CD1c-positive myeloid dendritic cell (primary cell): ENCODE measurements at regions not wholly inside any gene's neighbourhood (a gene's known extent, or its start where the extent isn't known, plus 50 kb on each side); places are given as distances from the start of the nearest gene placed in this dataset.
A peak's percentile ranks its signal among the peaks of the same experiment; 100 is the strongest.
"Not testable (repeated sequence)": the region's sequence is repeated elsewhere in the genome, so short reads cannot be mapped to it uniquely, and the experiment has no call there.

Experiments used
- DNase-seq: peaks from one replicate; pipeline ENCODE4 v3.0.0-alpha.2; 2016; ENCODE audit errors: extremely low spot score

- no peak for DNase-seq
Observed at GRCh38 chr1:168490306-168490705, 53.5 kb downstream of the XCL2 start.

- DNase-seq: no peak
Observed at GRCh38 chr1:168488138-168488537, 55.7 kb downstream of the XCL2 start.

- DNase-seq: not testable (repeated sequence)
Observed at GRCh38 chr1:168486820-168487219, 57.0 kb downstream of the XCL2 start.

GRCh38 chr1:168485048-168485447 lies 58.7 kb downstream of the XCL2 start:
- peak; percentile 37 for DNase-seq

- no peak for DNase-seq
Observed at GRCh38 chr1:168484083-168484482, 59.7 kb downstream of the XCL2 start.

- DNase-seq: peak; percentile 63
Observed at GRCh38 chr1:168483539-168483938, 60.3 kb downstream of the XCL2 start.

- no peak for DNase-seq
Observed at GRCh38 chr1:168482106-168482505, 61.7 kb downstream of the XCL2 start.

GRCh38 chr1:168481586-168481985 lies 62.2 kb downstream of the XCL2 start:
- no peak for DNase-seq

- DNase-seq: no peak
Observed at GRCh38 chr1:168480997-168481396, 62.8 kb downstream of the XCL2 start.

- DNase-seq: no peak
Observed at GRCh38 chr1:168477792-168478191, 66.0 kb downstream of the XCL2 start.

- peak; percentile 51 for DNase-seq
Observed at GRCh38 chr1:168476588-168477385, 67.0 kb downstream of the XCL2 start.

- DNase-seq: no peak
Observed at GRCh38 chr1:168474322-168474721, 69.5 kb downstream of the XCL2 start.

GRCh38 chr1:168473126-168473525 lies 70.7 kb downstream of the XCL2 start:
- no peak for DNase-seq

GRCh38 chr1:168472223-168472622 lies 71.6 kb downstream of the XCL2 start:
- DNase-seq: no peak

- DNase-seq: peak; percentile 14
Observed at GRCh38 chr1:168470901-168471431, 72.8 kb downstream of the XCL2 start.

GRCh38 chr1:168469690-168470089 lies 74.1 kb downstream of the XCL2 start:
- DNase-seq: peak; percentile 20

GRCh38 chr1:168468822-168469221 lies 75.0 kb downstream of the XCL2 start:
- no peak for DNase-seq

GRCh38 chr1:168468042-168468809 lies 75.6 kb downstream of the XCL2 start:
- DNase-seq: no peak

GRCh38 chr1:168467452-168467851 lies 76.3 kb downstream of the XCL2 start:
- DNase-seq: no peak

- peak; percentile 68 for DNase-seq
Observed at GRCh38 chr1:168466714-168467131, 77.1 kb downstream of the XCL2 start.

- DNase-seq: peak; percentile 62
Observed at GRCh38 chr1:168466092-168466713, 77.6 kb downstream of the XCL2 start.

GRCh38 chr1:168461108-168461507 lies 82.7 kb downstream of the XCL2 start:
- DNase-seq: not testable (repeated sequence)
